NCI-H2196 treated with DMSO at 0.1 percent for 48 hours (cell line): ENCODE measurements at regions not wholly inside any gene's neighbourhood (a gene's known extent, or its start where the extent isn't known, plus 50 kb on each side); places are given as distances from the start of the nearest gene placed in this dataset.
"Not testable (repeated sequence)": the region's sequence is repeated elsewhere in the genome, so short reads cannot be mapped to it uniquely, and the experiment has no call there.

Experiments used
- DNase-seq: peaks from one replicate; lab custom pipeline; 2025; ENCODE audit not compliant: unreplicated experiment; lab: John Stamatoyannopoulos, UW

DNA sequence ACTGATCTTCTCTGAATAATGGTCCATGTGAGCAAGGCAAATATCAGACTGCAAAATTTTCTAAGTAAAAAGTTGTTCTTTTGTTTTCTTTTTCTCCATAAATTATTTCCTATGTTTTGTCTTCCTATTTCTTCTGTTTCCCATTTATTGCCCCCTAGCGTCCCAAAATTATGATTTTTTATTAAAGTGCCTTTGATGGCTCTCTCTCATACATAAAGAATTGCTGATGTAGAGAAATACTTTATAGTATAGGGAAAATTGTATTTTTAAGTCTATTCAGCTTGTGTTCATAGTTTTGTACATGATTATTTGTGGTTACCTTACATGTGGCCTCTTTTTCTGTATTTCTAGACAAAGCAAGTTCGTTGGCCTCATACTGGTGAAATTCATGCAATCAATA is 1031.2 kb downstream of the EFNA5 start:
- DNase-seq = no peak

- DNase-seq = no peak
Observed at GRCh38 chr5:106637275-106637674, 1033.5 kb downstream of the EFNA5 start.

- DNase-seq = no peak
Observed at GRCh38 chr5:106634375-106634774, 1036.4 kb downstream of the EFNA5 start.

GRCh38 chr5:106633825-106634224 is 1036.9 kb downstream of the EFNA5 start:
- DNase-seq = no peak

DNA sequence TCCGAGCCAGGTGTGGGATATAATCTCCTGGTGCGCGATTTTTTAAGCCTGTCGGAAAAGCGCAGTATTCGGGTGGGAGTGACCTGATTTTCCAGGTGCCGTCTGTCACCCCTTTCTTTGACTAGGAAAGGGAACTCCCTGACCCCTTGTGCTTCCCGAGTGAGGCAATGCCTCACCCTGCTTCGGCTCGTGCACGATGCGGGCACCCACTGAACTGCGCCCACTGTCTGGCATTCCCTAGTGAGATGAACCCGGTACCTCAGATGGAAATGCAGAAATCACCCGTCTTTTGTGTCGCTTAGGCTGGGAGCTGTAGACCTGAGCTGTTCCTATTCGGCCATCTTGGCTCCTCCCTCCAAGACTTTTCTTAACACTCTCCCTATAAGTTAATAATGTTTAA is 1042.3 kb downstream of the EFNA5 start:
- DNase-seq = not testable (repeated sequence)

- no peak for DNase-seq
Observed at GRCh38 chr5:106610041-106610440, 1060.7 kb downstream of the EFNA5 start.

- DNase-seq = no peak
Observed at GRCh38 chr5:106601620-106602019, 1069.1 kb downstream of the EFNA5 start.

- no peak for DNase-seq
Observed at GRCh38 chr5:106600803-106601202, 1069.9 kb downstream of the EFNA5 start.

GRCh38 chr5:106595864-106596263 is 1074.9 kb downstream of the EFNA5 start:
- DNase-seq = no peak

DNA sequence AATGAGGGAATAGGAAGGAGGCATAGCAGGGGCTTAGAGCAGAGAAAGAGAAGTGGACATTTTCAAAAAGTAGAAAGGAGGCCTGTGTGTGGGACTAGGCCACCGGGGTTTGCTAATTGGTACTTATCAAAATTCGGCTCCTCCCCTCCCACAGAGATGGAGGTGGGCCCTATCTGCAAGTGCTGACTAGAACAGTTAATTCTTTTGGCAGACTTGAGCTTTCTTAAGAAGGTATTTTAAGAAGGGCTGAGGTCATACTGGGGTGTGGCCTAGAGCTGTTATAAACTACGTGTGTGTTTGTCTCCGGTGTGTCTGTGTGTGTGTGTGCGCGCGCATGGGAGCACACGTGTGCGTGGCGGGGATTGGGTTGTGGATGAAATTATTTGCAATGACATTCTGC is 1086.5 kb downstream of the EFNA5 start:
- no peak for DNase-seq

GRCh38 chr5:106578736-106579135 is 1092.0 kb downstream of the EFNA5 start:
- no peak for DNase-seq

GRCh38 chr5:106574820-106575219 is 1095.9 kb downstream of the EFNA5 start:
- DNase-seq = no peak

DNA sequence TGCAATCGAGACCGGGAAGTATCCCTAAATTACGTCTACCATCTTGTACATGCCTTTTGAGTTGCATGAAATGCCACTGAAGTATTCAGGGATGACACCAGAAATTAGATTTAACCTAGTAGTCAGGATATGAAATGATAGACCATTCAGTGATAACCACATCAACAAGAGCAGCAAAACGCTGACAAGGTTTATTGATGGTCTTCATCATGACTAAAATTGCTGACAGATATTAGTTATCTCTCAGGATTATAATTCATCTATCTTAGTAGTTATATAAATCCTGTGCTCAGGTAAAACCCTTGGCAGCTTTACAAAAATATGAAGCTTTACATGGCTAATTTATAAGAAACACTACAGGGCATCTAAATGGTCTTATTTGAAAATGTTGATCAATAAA is 1104.7 kb downstream of the EFNA5 start:
- DNase-seq = no peak

GRCh38 chr5:106545325-106545724 is 1125.4 kb downstream of the EFNA5 start:
- no peak for DNase-seq

GRCh38 chr5:106543330-106543729 is 1127.4 kb downstream of the EFNA5 start:
- no peak for DNase-seq

GRCh38 chr5:106530150-106530549 is 1140.6 kb downstream of the EFNA5 start:
- DNase-seq = no peak

GRCh38 chr5:106525438-106525837 is 1145.3 kb downstream of the EFNA5 start:
- no peak for DNase-seq

DNA sequence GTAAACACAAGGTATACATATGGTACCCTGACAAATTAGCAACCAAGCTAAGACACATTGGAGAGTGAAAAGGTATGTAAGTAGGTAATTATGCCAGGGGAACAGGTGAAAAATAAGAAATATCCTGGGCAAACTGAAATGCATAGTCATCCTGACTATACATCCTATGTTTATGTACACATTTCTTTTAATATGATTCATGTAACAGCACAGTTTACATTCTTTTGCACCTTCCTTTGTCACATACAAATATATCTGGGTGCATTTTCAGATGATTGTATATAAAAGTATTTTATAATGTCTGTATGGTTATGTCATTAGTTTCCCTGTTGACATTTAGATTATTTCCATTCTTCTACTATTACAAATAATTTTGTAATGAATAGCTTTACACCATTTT is 1146.9 kb downstream of the EFNA5 start:
- no peak for DNase-seq

DNA sequence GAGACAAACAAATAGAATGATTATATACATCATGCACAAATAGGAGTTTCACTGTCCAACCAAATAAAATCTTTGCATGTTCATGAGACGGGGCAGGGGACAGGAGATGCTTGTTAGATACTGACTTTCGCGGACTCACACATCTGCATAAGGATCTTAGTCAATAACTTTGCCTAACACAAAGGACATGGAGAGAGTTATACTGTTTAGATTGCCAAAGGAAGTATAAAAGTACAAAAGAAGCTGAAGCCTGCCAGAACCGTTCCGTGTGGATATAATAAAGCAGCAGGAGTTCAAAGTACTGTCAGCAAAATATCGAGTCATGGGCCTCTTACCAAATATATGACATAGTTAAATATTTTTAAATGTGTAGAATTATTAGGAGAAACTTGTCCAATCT is 1148.4 kb downstream of the EFNA5 start:
- no peak for DNase-seq

- DNase-seq = no peak
Observed at GRCh38 chr5:106521701-106522100, 1149.0 kb downstream of the EFNA5 start.

DNA sequence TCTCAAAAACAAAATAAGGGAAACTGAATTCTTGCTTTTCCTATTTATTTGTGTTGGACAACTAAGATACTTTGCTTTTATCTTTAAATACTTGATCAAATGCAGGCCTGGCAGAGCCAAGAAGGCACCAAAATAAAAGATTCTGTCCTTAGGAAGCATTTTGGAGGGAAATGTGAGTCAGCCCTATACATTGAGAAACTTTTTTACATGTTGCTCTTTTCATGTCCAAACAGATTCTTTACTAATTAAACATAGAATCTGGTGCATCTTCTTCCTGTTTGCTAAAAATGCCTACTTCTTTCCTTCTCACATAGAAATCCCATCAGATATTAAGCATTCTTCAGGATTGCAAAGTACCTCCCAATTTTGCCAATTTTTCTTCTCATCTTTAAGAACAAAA is 1160.4 kb downstream of the EFNA5 start:
- no peak for DNase-seq

DNA sequence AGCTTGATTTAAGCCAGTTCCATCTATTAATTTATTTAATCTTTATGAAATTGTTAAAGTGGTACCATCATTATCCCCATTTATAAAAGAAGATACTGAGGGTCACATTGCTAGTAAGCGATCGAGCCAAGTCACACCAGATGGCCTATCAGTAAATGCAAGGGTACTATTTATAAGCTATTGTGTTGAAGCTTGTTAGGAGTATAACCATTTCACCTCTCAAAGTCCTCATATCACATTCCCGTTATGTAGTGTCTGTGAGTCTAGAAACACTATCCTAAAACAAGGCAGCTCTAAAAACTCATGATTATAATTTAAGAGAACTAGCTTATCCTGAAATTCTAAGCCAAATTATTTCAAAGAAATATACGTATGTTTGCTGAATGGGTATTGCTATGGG is 1161.8 kb downstream of the EFNA5 start:
- no peak for DNase-seq

DNA sequence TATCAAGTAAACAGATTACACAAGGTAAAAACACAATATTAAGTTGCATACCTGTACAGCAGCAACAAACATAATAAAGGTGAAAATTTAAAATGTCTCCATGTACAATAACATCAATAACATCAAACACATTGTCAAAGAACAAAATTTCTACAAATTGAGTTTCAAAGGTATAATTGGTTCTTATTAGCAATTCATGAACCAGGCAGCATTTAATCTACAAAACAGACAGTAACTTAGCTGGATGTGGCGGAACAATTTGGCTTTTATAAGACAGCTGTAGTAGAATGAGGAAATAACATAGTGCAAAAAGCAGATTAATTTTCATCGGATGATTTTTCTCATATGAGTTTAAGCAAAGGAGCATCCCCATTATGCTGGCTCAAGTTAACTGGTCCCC is 1176.8 kb downstream of the EFNA5 start:
- DNase-seq = no peak

DNA sequence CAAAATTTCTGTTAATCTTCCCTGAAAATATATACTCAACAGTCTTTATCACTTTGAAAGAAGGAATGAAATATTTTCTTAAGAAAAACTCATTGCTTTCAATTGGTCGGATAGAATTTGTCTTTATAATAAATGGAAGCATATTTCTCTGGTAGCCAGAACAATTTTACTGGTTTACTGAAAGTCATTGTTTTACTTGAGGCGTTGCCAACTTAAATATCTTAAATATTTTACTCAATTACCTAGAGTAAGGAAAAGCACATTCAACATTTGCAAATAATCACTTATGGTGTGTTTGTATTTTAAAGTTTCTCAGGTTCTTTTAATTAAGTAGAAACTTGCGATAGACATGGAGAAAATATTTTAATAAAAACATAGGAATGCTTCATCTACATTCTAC is 1181.7 kb downstream of the EFNA5 start:
- no peak for DNase-seq
